GM12878 (cell line): ENCODE measurements at regions not wholly inside any gene's neighbourhood (a gene's known extent, or its start where the extent isn't known, plus 50 kb on each side); places are given as distances from the start of the nearest gene placed in this dataset.
"Not testable (repeated sequence)": the region's sequence is repeated elsewhere in the genome, so short reads cannot be mapped to it uniquely, and the experiment has no call there.

Source experiments
- ATAC-seq: fragments of 200-7000 bp; cut with Tn5 transposase; 3 replicates; pipeline ENCODE4 v1.9.1; 2020; ENCODE audit warnings: mild to moderate bottlenecking, moderate library complexity
- BruUV-seq: library from RNA; stranded (reverse); fragments of 400-500 nt; replicated peaks from 2 replicates; lab custom pipeline; 2021; lab: Mats Ljungman, UMichigan
- CTCF ChIA-PET: fragments of 300-600 bp; sonication (Branson Sonifier 250); formaldehyde crosslinking; extraction: SDS; loops from one replicate; lab custom pipeline; 2021; ENCODE audit warnings: inconsistent platforms; lab: Yijun Ruan, JAX
- POLR2A ChIA-PET: fragments of 350-600 bp; formaldehyde crosslinking; extraction: SDS; loops from one replicate; lab custom pipeline; 2021; ENCODE audit warnings: inconsistent platforms; lab: Charles Lee
- RAD21 ChIA-PET: fragments of 300-600 bp; sonication (Branson Sonifier 250); formaldehyde crosslinking; loops from one replicate; lab custom pipeline; 2023; ENCODE audit warnings: antibody characterized with exemption; ENCODE audit not compliant: unreplicated experiment; lab: Charles Lee
- SMC1A ChIA-PET: fragments of 300-600 bp; sonication (Branson Sonifier 250); formaldehyde crosslinking; loops from one replicate; lab custom pipeline; 2023; ENCODE audit not compliant: unreplicated experiment, uncharacterized antibody; lab: Charles Lee
- DNase-seq: peaks from one replicate; pipeline ENCODE4 v3.0.0-alpha.2; 2011; ENCODE audit warnings: low read depth, low spot score
- FAIRE-seq: peaks from 3 replicates; lab custom pipeline; 2011; peaks lifted over from hg19 to GRCh38; lab: Jason Lieb, UNC
- H2AFZ ChIP-seq: 2 replicates; pipeline ENCODE4 v1.6.0; 2011; ENCODE audit warnings: low read depth, low read length, control low read depth; ENCODE audit not compliant: control insufficient read depth
- H3K27ac ChIP-seq: 2 replicates; pipeline ENCODE4 v1.5.1; 2011; ENCODE audit warnings: control low read depth; ENCODE audit not compliant: control insufficient read depth, insufficient read depth
- H3K27me3 ChIP-seq, 2 experiments: replicated peaks in 1 of 2; 2 replicates each; pipeline versions ENCODE4 v1.6.0 to v1.6.1; 2011; ENCODE audit warnings: low read length in 1 of 2; ENCODE audit not compliant: control insufficient read depth in 2 of 2, insufficient read depth in 2 of 2
- H3K36me3 ChIP-seq, 2 experiments: 2 replicates each; pipeline ENCODE4 v1.5.1; 2011; ENCODE audit warnings: low read length in 1 of 2; ENCODE audit not compliant: control insufficient read depth in 2 of 2, insufficient read depth in 2 of 2
- H3K4me1 ChIP-seq: 2 replicates; pipeline ENCODE4 v1.6.1; 2011; ENCODE audit warnings: mild to moderate bottlenecking, low read length, moderate library complexity, mixed read lengths; ENCODE audit not compliant: control insufficient read depth, insufficient read depth
- H3K4me2 ChIP-seq: 2 replicates; pipeline ENCODE4 v1.6.0; 2011; ENCODE audit warnings: control low read depth; ENCODE audit not compliant: control insufficient read depth, insufficient read depth
- H3K4me3 ChIP-seq: fragments of 200-600 bp; sonication (generic); 2 replicates; pipeline ENCODE4 v1.5.1; 2016
- H3K79me2 ChIP-seq: 2 replicates; pipeline ENCODE4 v1.6.0; 2011; ENCODE audit warnings: low read length; ENCODE audit not compliant: control insufficient read depth, insufficient read depth
- H3K9ac ChIP-seq: 2 replicates; pipeline ENCODE4 v1.8.0; 2011; ENCODE audit warnings: low read length, control low read depth, mixed read lengths; ENCODE audit not compliant: control insufficient read depth, insufficient read depth
- H3K9me3 ChIP-seq: replicated peaks from 3 replicates; pipeline ENCODE4 v1.5.1; 2011; ENCODE audit warnings: mild to moderate bottlenecking, low read length; ENCODE audit not compliant: control insufficient read depth, insufficient read depth
- H4K20me1 ChIP-seq: 2 replicates; pipeline ENCODE4 v1.6.0; 2011; ENCODE audit not compliant: control insufficient read depth, insufficient read depth
- WGBS: methylation state at CpG from one replicate; pipeline ENCODE4 v1.1.6; 2016; ENCODE audit warnings: low lambda C conversion rate; ENCODE audit not compliant: insufficient replicate concordance, insufficient coverage; ENCODE audit errors: missing lambda C conversion rate; 5-methylcytosine and 5-hydroxymethylcytosine counted together
- in situ Hi-C: fragments of 300-500 bp; cut with MboI; formaldehyde crosslinking; loops from 9 replicates; pipeline ENCODE4 v1.14.3; 2018; ENCODE audit warnings: mixed read lengths
- intact Hi-C: fragments of 100-400 bp; cut with micrococcal nuclease; formaldehyde crosslinking; loops from one replicate; pipeline ENCODE4 v1.14.2; 2022; ENCODE audit not compliant: unreplicated experiment

DNA sequence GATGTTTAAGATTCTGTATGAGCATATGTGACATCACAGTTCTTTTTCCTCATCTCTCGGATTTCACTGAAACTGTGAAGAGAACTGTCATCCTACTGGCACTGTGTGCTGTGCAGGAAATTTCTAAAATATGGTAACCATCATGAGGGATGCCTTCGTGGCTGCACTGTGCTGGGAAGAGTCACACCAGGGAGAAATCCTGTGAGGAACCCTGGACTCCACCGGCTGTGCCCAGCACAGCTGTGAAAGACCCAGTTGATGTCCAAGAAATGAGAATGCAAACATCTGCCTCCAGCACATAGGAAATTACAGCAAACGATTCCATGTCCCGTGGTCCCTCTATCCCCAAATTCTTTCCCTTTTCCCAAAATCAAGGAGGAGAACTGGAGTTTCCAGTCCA, 475.4 kb downstream of the GOLGA6L6 start:
- WGBS = 0% methylated on average over 4 of the region's 5 CpGs
- H3K4me1 ChIP-seq, RAD21 ChIA-PET, ATAC-seq, H3K27me3 ChIP-seq, intact Hi-C loops, SMC1A ChIA-PET, H3K4me2 ChIP-seq, FAIRE-seq, CTCF ChIA-PET, H2AFZ ChIP-seq, BruUV-seq, H3K9me3 ChIP-seq, H3K27ac ChIP-seq, DNase-seq, in situ Hi-C loops, POLR2A ChIA-PET, H3K4me3 ChIP-seq, H3K36me3 ChIP-seq, H4K20me1 ChIP-seq, H3K79me2 ChIP-seq, H3K9ac ChIP-seq: not testable (repeated sequence)

GRCh38 chr15:20065508-20065907, 476.1 kb downstream of the GOLGA6L6 start:
- WGBS = 49% methylated on average over 7 of the region's 10 CpGs
- ATAC-seq, H3K9ac ChIP-seq, POLR2A ChIA-PET, H3K4me3 ChIP-seq, H3K79me2 ChIP-seq, H3K4me1 ChIP-seq, SMC1A ChIA-PET, FAIRE-seq, H2AFZ ChIP-seq, intact Hi-C loops, DNase-seq, H3K36me3 ChIP-seq, H4K20me1 ChIP-seq, in situ Hi-C loops, H3K9me3 ChIP-seq, BruUV-seq, H3K27ac ChIP-seq, CTCF ChIA-PET, H3K4me2 ChIP-seq, H3K27me3 ChIP-seq, RAD21 ChIA-PET: not testable (repeated sequence)

- WGBS = 5% methylated on average over 6 of the region's 7 CpGs
- H3K79me2 ChIP-seq, DNase-seq, in situ Hi-C loops, intact Hi-C loops, H3K9me3 ChIP-seq, H3K4me3 ChIP-seq, POLR2A ChIA-PET, FAIRE-seq, H3K9ac ChIP-seq, H3K4me2 ChIP-seq, H2AFZ ChIP-seq, BruUV-seq, RAD21 ChIA-PET, H4K20me1 ChIP-seq, H3K36me3 ChIP-seq, H3K27me3 ChIP-seq, H3K27ac ChIP-seq, H3K4me1 ChIP-seq, ATAC-seq, CTCF ChIA-PET, SMC1A ChIA-PET: not testable (repeated sequence)
Measured at GRCh38 chr15:20063167-20063566, 478.4 kb downstream of the GOLGA6L6 start.

DNA sequence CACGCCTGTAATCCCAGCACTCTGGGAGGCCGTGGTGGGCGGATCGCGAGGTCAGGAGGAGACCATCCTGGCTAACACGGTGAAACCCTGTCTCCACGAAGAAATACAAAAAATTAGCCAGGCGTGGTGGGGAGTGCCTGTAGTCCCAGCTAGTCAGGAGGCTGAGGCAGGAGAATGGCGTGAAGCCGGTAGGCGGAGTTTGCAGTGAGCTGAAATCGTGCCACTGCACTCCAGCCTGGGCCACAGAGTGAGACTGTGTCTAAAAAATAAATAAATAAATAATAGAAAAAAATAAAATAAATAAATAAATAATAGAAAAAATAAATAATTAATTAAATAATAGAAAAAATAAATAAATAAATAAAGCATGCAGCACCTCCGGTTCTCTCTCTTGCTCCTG, 480.8 kb downstream of the GOLGA6L6 start:
- SMC1A ChIA-PET, H2AFZ ChIP-seq, H3K9ac ChIP-seq, H3K79me2 ChIP-seq, H3K9me3 ChIP-seq, H3K4me3 ChIP-seq, RAD21 ChIA-PET, H4K20me1 ChIP-seq, POLR2A ChIA-PET, CTCF ChIA-PET, H3K4me2 ChIP-seq, DNase-seq, H3K4me1 ChIP-seq, FAIRE-seq, H3K36me3 ChIP-seq, H3K27me3 ChIP-seq, H3K27ac ChIP-seq, intact Hi-C loops, BruUV-seq, ATAC-seq, in situ Hi-C loops: not testable (repeated sequence)
- 71% methylated on average over 4 of the region's 13 CpGs for WGBS
